Hematopoietic multipotent progenitor cell treated with erythropoietin and hydrocortisone succinate and interleukin-3 and kit ligand, for 15 days (in vitro differentiated cells): ENCODE measurements at regions not wholly inside any gene's neighbourhood (a gene's known extent, or its start where the extent isn't known, plus 50 kb on each side); places are given as distances from the start of the nearest gene placed in this dataset.

Experiments
- DNase-seq: peaks from one replicate; pipeline ENCODE4 v3.0.0-alpha.2; 2015; ENCODE audit warnings: low spot score

DNA sequence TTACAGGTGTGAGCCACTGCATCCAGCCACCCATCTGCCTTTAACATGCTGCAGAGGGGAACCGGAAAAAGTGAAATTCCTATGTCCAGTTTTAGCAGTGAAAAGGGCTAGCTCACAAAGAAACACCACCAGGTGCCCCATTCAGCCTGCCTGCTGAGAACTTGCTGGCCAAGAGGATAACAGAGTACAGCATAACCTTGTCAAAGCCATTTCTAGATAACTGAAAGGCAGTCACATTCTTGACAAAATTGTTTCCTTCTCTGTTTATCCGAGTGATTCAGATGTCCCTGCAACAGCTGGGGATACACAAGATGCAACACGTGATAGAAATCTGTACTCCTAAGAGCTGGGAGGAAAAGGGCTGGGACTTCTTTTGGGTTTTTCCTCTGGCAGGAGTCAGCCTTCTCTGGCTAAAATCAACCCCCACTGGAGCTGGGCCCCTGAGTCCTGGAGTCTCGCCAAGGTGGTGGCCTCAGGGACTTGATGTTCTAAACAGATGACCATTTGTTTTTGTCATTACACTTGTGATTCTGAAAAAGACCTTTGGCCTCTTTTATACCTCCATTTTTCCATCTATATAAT is 505.4 kb downstream of the BCL11A start:
- DNase-seq, result no peak

DNA sequence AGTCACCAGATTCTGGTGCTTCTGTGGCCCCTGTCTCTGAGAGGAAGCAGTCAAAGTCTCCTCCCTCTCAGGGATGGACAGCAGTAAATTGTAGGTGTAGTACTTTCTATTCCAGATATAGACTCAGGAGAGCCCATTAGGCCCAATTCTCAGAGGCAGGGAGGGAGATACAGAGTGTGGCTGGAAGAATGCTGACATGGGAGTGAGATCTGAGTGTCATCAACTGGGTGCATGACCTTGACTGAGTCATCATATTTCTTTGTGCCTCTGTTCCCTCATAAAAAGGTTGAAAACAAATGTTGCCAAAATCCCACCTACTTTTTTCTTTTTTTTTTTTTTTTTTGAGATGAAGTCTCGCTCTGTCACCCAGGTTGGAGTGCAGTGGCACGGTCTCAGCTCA is 506.1 kb downstream of the BCL11A start:
- DNase-seq, result no peak

DNA sequence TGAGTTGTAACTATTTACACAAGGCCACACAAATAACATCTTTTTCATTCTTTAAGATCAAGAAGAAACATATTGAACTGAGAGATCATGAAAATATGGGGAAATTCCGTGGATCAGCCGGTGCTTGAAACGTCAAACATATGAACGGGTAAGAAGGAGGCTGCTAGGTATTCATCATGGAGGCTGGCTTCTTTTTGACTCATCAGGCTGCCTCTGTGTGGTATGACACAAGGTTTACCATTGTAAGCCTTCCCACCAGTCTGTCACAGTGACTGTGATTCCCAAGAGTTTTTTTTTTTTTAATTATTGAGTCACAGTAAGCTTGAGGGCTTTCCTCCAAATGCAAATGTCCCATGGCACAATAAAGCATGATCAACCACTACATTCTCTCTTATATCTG is 506.9 kb downstream of the BCL11A start:
- DNase-seq, result no peak

DNA sequence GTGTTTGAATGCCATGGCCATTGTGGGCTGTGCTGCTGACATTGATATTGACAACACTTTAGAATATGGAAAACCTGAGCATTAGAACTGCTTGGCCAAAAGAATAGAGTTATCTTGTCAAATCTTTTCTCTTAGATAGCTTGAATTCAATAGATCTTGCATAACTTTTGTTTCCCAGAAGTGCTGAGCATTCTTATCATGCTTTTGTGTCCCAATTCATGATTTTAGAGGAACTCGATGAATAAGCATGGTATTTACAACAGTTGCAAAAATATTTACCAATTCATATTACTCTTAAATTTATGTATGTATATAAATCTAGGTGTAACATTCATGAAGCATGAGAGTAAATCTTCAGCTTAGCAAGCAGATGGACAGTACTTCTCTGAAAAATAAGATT is 508.0 kb downstream of the BCL11A start:
- no peak for DNase-seq

DNA sequence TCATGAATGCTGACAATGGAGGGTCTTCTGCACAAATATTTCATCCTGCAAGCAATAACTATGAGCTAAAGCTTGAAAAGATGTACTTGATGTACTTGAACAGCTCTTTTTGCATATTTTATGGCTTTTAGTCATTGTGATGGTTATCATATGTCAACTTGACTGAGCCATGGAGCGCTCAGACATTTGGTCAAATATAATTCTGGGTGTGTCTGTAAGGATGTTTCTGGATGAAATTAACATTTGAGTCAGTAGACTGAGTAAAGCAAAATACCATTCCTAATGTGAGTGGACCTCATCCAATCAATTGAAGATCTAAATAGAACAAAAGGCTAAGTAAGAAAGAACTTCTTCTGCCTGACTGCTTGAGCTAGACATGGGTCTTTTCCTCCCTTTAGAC is 509.0 kb downstream of the BCL11A start:
- no peak for DNase-seq

DNA sequence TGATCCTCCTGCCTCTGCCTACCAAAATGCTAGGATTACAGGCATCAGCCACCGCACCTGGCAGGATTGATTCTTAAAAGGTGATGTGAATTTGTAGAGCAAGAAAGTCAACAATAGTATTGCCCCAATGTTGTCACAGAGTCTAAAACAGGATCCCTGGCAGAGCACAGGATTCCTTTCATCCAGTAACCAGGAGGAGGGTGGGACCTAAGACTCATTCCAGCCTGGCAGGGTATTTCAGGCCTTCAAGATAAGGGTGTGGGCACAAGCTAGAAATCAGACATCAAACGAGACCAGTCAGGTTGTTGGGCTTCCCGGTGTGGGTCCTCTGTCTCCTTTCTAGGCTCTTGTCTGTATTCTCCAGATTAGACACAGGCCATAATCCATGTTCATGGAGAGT is 511.4 kb downstream of the BCL11A start:
- no peak for DNase-seq

DNA sequence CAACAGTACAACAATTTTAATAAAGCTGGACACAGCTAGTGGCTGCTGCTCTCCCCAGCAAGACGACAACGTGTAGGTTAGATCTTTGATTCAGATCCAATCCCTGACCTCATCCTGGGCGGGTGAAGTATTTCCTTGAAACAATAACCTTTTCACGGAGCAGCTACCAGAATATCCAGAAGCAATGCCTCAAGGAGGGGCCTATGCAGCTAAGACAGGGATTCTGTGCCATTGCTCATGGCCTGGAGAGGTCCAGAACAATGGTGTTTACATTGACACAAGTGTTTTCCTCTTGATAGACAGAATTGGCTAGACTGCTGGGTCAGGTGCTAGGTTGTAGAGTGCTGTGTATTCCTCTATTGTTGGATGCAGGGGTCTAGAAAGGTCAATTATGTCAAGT is 520.1 kb downstream of the BCL11A start:
- no peak for DNase-seq

DNA sequence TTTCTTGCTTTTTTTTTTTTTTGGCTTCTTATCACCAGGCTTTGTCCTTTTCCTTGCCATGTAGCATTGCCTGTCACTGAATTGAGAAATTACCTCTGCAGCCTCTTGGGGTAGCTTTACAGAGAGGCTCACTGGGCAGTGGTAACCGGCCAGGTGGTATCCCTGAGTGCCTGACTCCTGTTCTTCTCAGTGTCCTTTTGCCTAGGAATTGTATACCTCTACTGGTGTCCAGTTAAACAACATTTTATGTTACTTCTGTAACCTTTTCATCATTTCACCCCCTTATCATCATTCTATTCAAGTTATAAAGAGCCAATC is 523.9 kb downstream of the BCL11A start:
- DNase-seq, result no peak

DNA sequence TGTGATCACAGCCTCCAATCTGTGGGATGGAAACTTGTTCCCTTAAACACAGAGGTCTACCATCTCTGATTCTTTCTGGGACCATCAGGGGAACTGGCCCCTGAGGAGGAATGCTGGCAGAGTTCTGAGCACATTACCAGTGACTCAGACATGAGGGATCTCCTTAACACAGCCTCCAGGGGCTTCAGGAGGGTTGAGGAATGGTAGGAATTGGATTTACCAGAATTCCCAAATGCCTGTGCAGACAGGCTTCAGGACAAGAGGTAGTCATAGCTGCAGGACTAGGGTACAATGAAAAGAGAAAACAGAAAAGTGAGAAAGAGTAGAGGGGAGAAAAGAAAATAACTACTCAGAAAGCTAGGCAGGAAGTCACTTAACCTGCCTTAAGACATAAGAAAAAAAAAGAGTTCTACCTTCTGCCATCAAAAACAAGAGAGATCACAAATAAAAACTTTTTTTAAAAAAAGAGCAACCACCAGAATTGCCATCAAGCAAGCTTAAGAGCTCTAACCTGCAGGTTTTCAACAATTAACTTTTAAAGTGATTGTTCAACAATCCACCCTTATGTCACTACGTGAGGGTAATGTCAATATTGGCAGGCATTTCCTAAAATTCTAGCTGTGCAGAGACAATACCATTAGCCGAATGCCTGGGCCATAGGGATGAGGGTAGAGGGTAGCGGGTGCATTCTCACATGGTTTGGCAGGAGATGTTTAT is 524.4 kb downstream of the BCL11A start:
- DNase-seq, result no peak

DNA sequence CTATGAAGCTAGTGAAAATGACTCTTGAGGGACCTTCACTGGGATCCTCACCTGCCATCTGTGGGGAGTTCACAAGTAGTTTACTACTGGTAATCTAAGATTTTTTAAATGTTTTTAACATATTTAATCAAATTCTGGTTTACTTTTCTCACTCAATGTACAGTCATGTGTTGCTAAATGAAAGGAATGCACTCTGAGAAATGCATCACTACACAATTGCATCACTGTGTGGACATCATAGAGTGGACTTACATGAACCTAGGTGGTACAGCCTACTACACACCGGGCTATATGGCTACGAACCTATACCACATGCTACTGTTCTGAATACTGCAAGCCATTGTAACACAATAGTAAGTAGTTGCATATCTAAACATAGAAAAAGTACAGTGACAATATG is 528.0 kb downstream of the BCL11A start:
- no peak for DNase-seq

DNA sequence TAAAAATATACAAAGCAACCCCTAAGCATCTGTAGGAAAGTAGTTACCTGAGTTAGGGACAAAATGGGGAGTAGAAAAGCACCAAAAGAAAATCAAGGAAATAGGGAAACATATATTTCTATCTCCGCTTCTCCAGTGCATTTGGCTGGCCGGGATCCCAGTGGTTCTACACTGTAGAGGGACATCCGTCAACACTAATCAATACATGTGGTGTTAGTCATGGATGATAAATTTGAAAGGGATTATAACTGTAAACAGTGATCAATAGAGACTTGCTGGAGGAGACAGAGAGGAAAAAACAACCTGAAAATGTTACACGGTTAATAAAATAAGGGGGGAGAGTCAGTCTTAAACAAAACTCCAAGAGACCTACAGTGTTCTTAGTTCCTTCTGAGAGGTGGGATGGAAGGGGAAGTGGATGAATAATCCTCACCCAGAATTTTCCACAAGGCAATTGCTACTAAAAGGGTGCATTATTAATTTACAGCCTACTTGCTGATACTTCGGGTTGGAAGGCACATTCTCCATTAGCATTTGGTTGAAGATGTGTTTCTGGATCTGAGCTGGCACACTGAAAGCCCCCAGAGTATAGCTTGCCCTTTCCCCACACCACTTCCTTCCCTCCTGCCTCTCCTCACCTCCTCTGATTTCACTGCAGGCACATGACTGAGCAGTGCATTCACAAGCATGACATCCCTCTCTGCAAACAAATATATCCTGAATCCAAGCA is 530.0 kb downstream of the BCL11A start:
- no peak for DNase-seq

DNA sequence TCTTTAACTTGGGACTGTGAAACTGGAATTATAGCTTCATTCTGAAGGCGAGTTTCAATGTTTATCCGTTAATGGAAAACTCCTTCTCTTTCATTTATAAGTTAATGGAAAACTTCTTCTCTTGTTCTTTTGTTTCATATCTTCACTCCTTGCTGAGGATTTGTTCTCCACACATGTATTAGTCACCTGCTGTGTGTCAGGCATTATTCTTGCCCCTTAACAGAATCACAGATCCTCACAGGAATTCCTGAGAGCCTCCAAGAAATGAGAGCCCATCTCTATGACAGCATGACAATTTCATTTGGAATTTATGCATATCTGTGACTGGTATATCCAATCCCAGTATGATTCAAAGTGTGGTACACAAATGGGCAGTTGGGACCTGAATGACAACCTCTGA is 545.8 kb downstream of the BCL11A start:
- no peak for DNase-seq

DNA sequence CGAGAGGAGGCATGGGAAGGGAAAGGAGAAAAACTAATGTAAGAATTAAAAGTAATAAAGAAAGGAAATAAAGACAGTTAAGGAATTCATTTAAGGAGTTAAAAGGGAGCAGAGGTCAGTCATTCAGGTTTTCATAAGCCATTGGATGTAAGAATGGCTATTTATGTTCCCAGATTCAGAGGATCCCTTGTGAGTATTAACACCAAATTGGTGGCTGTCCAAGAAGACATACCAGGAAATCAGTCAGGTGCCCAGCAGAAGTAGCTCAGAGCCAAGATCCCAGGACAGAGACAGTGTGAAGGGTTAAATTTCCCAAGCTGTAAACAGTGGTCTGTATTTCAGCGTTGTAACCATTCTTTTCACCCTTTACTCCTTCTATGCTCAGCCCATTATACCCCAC is 550.4 kb downstream of the BCL11A start:
- DNase-seq, result no peak

DNA sequence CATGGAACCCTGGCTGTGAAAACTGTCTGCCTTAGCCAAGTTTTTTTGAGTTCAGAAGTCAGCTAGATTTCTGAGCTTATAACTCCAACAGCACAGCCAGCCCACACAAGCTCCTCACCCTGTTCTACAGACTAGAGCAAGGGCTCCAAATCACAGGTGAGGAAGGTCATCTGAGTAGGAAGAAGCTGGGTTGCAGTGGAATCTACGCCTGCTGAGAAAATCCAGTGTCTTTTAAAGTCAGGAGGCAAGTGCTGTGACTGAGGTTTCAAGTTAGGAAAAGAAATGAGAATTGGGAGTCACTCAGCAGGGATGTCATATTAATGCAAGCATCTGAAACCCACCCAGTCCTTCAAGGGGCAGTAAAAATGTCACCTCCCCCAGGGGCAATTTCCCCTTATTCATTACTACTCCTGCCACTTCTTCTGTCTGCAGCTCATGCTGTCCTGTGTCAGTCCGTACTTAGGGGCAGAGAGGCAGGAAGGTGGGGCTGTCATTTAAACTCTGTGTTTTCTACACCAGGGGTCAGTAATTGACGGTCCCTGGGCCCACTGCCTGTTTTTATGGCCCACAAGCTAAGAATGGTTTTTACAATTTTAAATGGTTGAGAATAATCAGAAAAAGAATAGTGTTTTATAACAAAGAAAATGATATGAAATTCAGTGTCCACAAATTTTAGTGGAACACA is 551.1 kb downstream of the BCL11A start:
- DNase-seq, result no peak

DNA sequence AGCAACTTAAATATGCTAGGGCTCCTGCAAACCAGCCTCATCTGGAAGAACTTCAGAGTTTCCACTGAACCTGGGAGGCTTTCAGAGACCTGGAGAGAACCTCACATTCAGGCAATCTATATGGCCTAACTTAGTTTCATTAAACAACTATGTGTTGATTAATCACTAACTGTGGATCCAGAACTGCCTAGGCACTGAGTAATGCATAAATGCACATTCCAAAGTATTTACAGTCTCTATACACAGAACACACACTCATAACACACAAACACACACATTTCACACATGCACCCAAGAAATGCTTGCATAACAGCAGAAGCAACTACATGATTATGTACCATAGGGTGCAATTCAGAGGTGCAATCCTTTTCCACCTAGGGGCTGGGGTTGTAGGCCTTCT is 552.8 kb downstream of the BCL11A start:
- no peak for DNase-seq

DNA sequence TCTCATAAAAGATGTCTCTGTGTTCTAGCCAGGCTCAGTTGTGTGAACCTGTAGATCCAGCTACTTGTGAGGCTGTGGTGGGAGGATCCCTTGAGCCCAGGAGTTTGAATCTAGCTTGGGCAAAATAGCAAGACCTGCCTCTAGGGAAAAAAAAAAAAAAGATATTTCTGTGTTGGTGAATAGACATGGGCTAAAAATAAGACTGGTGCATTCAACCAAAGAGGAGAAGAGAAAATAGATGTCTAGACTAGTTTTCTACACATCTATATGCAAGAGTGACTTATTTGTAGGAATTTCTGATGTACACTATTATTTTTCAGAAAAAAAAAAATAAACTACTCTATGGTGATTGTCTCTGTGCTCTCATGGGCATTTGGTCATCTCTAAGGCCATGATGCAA is 555.1 kb downstream of the BCL11A start:
- no peak for DNase-seq

DNA sequence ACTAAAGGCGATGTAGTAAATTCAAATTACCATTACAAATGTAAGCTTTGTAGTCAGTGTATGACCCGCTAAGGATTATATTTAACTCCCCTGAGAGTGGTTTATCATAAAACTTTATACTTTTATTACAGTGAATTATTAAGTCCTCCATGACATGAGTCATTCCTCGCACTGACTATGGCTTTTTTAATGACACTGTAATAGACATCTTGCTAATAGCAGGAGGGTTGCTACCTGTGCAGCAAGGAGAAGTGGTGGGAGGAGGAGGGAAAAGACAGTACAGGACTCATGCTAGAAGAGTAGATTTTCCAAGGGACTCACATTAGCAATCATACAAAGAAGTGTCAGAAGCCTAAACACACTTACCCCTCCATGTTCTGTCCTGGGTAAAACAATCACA is 556.1 kb downstream of the BCL11A start:
- DNase-seq, result no peak

DNA sequence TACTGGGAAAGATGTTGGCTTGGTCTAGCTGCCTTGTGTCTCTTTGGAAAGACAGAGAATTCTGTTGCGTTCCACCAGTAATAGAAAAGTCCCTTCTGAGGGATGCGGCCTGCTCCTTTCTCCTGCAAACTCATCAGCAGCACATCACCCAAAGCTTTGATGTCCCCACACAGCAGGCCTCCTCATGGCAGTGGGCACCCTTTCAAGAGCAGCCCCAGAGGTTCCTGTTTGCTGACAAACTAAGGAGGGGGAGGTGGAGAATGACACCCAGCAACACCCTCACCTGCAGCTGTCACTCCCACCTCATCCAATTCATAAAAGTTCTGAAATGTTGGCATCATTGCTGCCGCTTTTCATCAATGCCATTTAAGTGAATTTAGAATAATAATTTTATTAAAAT is 556.6 kb downstream of the BCL11A start:
- no peak for DNase-seq

DNA sequence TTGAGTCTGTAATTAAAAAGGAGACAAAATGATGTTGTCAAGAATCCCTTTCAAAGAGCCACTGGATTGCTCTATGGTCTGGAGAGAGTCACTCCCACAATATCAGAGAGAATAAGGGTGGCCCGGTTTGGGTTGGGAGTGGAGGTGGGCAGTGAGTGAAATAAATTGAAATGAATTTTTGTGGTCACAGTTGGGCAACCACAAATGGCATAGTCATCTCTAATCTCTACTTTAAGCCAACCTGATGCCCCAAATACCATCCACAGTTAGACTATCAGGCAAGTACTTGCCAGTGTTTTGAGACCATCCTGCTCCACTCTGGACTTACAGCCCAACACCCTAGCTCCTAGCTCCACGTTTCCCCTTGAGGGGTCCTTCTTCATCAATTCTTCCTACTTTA is 559.7 kb downstream of the BCL11A start:
- DNase-seq, result no peak

DNA sequence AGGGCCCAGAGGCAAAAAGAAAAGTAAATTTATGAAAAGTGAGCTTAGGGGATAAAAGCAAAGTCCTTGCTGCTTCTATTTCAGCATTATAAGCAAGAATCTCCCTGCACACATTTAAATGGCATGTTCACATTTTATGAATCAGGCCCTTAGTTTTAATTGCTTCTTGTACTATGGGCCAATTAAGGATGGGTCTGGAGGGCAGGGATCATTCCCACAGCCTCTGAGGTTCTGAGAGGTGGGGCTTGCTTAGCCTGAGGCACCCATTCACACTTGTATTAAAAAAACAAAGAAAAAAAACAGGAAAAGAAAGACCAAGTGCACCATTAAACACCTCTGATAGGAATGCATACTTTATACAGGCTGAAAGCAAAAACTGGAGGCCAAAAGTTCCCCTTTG is 565.1 kb downstream of the BCL11A start:
- no peak for DNase-seq

DNA sequence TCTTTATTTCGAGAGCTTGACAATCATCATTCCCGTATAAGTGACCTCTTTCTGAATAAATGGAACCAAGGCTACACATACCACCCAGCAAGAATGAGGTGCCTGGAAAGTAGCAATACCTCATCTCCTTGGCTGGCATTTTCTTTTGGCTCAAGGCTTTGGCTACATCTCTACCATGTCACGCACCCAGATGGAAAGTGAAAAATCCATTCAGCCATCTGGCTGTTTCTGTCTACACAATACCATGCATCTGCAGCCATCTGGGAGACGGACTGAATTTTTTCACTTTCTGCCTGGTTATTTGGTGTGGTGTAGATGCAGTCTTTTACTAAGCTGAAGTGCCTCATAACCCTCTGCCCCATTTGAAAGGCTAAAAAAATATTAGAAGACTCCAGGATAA is 566.9 kb downstream of the BCL11A start:
- no peak for DNase-seq

DNA sequence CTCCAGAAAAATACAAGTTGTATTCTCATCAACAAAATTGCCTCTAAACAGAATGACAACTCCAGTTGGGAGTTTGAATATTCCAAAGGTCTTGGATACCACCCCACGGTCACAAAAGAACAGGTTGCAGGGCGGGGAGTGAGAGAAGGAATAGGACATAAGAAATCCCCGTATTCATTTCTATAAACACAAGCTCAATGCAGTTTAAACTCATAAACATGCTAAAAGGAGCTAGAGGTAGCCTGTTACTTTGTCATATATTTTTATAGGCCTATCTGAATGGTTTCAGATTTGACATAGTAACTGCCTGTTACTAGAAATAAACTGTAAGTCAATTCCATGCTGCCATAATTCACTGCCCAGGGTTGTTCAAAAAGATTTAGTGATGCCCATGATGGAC is 567.5 kb downstream of the BCL11A start:
- no peak for DNase-seq

DNA sequence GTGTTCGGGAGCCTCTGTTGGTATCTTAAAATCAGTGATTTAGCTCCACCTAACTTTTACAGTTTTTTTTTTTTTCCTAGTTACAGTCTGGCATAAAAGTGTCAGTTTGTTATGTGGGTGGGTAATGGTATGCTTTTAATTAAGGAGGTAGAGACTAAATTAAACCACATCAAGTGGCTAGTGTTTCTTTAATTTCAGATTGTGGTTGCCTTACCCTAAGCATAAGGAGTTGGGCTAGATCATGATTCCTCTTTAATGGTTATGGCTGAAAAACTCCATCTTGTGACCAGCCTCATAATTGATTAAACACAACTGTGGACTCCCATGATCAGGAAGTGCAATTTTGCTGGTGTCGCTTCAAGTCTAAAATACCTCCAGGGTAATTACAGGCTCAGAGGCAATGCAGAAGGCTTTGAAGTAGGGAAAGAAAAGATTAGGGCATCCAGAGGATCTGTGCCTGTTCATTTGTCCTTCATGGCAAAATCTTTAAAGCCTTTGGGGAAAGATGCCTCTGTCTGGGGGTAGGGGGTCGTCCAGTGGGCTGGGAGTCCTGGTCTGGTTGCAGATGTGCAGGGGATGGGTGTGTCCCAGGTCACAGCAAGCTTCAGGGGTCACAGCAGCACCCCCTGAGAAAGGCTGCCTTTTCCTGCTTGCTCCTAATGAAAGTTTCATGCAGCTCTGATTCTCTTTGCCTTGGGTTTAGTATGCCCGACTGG is 579.2 kb downstream of the BCL11A start:
- no peak for DNase-seq
